A673 (cell line): ENCODE measurements at regions not wholly inside any gene's neighbourhood (a gene's known extent, or its start where the extent isn't known, plus 50 kb on each side); places are given as distances from the start of the nearest gene placed in this dataset.

ENCODE experiments used
- EZH2 ChIP-seq: fragments of 200-600 bp; sonication (generic); IDR thresholded peaks from 2 replicates; pipeline ENCODE4 v1.6.1; 2017; ENCODE audit warnings: borderline replicate concordance, low read depth, mild to moderate bottlenecking, mixed read lengths, antibody characterized with exemption, low read length; ENCODE audit not compliant: poor library complexity, severe bottlenecking
- TF ChIP-seq, protein P1 (sequence below): fragments of 300-800, 200-600 bp; sonication (generic); conservative IDR thresholded peaks from 2 replicates; pipeline ENCODE4 v1.5.1; 2017; ENCODE audit warnings: low read depth, mild to moderate bottlenecking, antibody characterized with exemption, low read length, moderate library complexity, mixed read lengths

DNA sequence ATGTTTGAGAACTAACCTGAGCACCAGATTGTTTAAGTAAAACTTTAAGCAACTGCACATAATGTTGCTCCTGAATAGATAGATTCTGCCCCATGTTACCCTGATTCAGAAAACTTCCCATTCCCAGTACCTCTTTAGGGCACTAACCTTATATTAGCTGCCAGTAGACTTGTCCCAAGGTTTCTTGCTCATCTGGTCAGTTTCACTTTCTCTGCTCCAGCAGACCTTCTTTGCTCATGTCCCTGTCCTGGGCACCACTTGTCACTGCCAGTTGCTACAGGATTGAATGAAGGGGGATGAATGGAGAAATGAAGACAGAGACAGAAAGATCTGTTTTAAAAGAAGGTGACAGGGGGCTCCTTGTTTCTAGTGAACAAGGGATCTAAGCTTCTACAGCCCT lies 65.2 kb upstream of the UGT2B10 start:
- TF ChIP-seq, protein P1, sequence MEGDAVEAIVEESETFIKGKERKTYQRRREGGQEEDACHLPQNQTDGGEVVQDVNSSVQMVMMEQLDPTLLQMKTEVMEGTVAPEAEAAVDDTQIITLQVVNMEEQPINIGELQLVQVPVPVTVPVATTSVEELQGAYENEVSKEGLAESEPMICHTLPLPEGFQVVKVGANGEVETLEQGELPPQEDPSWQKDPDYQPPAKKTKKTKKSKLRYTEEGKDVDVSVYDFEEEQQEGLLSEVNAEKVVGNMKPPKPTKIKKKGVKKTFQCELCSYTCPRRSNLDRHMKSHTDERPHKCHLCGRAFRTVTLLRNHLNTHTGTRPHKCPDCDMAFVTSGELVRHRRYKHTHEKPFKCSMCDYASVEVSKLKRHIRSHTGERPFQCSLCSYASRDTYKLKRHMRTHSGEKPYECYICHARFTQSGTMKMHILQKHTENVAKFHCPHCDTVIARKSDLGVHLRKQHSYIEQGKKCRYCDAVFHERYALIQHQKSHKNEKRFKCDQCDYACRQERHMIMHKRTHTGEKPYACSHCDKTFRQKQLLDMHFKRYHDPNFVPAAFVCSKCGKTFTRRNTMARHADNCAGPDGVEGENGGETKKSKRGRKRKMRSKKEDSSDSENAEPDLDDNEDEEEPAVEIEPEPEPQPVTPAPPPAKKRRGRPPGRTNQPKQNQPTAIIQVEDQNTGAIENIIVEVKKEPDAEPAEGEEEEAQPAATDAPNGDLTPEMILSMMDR, result no peak
- TF ChIP-seq EZH2, result no peak
